SK-N-MC (cell line): ENCODE measurements at regions not wholly inside any gene's neighbourhood (a gene's known extent, or its start where the extent isn't known, plus 50 kb on each side); places are given as distances from the start of the nearest gene placed in this dataset.
A peak's percentile ranks its signal among the peaks of the same experiment; 100 is the strongest.

ENCODE experiments used
- DNase-seq: peaks from one replicate; pipeline ENCODE4 v3.0.0-alpha.2; 2011; ENCODE audit warnings: low read depth, low spot score
- H3K27ac ChIP-seq: fragments of 200-600 bp; sonication (generic); 2 replicates; pipeline ENCODE4 v1.5.1; 2016; ENCODE audit warnings: mixed run types
- H3K36me3 ChIP-seq: fragments of 200-600 bp; sonication (generic); 2 replicates; pipeline ENCODE4 v1.6.1; 2017; ENCODE audit warnings: antibody characterized with exemption, low read length, mixed read lengths; ENCODE audit not compliant: insufficient read depth
- H3K4me3 ChIP-seq: fragments of 200-600 bp; sonication (generic); 2 replicates; pipeline ENCODE4 v1.5.1; 2016
- H3K9ac ChIP-seq: fragments of 200-600 bp; sonication (generic); 2 replicates; pipeline ENCODE4 v1.8.0; 2017; ENCODE audit warnings: mixed run types, mixed read lengths; ENCODE audit not compliant: insufficient read length
- H3K9me3 ChIP-seq: fragments of 200-600 bp; sonication (generic); 2 replicates; pipeline ENCODE4 v1.6.1; 2017; ENCODE audit warnings: low read depth, mild to moderate bottlenecking, antibody characterized with exemption, low read length, moderate library complexity, mixed read lengths
- EZH2 ChIP-seq: fragments of 200-600 bp; sonication (generic); IDR thresholded peaks from one replicate; pipeline ENCODE4 v1.6.1; 2017; ENCODE audit warnings: antibody characterized with exemption
- FOXP2 ChIP-seq: optimal IDR thresholded peaks from 2 replicates; pipeline ENCODE3; 2011; ENCODE audit warnings: mild to moderate bottlenecking, moderate library complexity; ENCODE audit not compliant: insufficient read depth; ENCODE audit errors: extremely low read length, control extremely low read depth
- POLR2AphosphoS5 ChIP-seq: IDR thresholded peaks from 2 replicates; pipeline ENCODE4 v1.6.1; 2012; ENCODE audit warnings: mild to moderate bottlenecking, low read depth, low read length, borderline replicate concordance

DNA sequence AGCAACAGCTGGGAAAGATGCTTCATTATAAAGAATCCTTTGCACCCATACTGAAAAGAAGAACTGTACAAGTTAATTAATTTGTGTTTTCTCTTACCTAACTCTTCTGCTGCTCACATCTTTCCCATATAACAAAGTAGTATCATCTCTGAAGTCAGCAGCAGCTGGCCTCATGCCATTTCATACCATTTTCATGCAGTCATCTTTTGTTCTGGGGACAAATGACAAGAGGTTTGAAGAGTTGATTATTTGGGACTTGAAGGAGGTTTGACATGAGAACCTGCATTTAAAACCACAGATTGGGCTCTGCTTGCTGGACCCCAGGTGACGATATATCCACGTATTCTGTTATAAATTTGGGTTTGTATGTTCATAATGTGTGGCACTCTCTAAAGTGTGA lies 430.3 kb downstream of the SPRY1 start:
- Histone ChIP-seq H3K36me3 (no peaks in the 10 kb centered on the region), H3K9me3 (no peaks in the 10 kb centered on the region), H3K4me3 (no peak overlapping the region), H3K9ac (no peak overlapping the region), H3K27ac (no peak overlapping the region)
- DNase-seq = no peak
- no peak for TF ChIP-seq EZH2
- TF ChIP-seq FOXP2 = no peak
- TF ChIP-seq POLR2AphosphoS5 = no peak

DNA sequence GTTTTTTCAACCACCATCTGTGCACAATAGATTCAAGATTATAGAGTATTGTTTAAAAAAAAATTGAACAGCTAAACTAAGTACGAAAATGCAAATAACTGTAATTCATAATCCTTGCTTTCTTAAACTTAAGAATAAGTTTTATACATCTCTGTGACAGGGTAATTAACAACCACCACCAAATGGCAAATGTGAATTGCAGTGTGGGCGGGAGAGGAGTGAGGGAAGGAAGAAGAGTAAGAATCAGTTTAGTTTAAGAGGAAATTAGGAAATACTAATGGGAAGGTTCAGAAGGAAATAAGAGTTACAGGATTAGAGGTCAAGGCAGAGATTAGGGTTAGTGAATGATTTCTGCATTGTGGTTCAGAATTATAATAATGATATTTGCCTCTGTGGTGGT lies 430.9 kb downstream of the SPRY1 start:
- no peak for DNase-seq
- TF ChIP-seq POLR2AphosphoS5 (no peak), FOXP2 (no peak), EZH2 (no peak)
- Histone ChIP-seq H3K27ac (no peak overlapping the region), H3K9ac (no peak overlapping the region), H3K36me3 (no peaks in the 10 kb centered on the region), H3K9me3 (no peaks in the 10 kb centered on the region), H3K4me3 (no peak overlapping the region)

DNA sequence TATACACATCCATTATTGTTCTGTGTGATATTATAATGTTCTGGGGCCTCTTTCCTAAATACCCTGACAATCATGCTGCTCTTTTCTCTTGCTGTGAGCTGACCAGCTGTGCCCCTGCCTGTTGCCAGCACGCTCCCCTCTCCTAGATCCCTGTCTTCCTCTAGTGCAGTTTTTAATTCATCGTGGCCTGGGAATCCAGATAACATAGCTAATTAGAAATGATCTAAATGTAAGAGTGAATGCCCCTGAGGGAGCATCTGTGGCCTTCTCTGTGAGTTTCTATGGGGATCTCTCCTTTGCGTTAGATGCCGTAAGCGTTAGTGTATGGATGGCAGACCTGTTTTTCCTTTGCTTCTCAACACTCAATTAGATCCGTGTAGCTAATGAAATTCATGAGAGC lies 434.3 kb downstream of the SPRY1 start:
- H3K36me3 ChIP-seq = no peaks in the 10 kb centered on the region
- no peak for DNase-seq
- peaks cover 8% of the 10 kb centered on the region; the same call in 1 of the 2 replicates for H3K9me3 ChIP-seq
- no peak overlapping the region for H3K27ac ChIP-seq
- H3K9ac ChIP-seq = no peak overlapping the region
- TF ChIP-seq EZH2 (no peak), FOXP2 (no peak), POLR2AphosphoS5 (no peak)
- no peak overlapping the region for H3K4me3 ChIP-seq

GRCh38 chr4:123832173-123833026 lies 435.8 kb downstream of the SPRY1 start:
- Histone ChIP-seq H3K36me3 (no peaks in the 10 kb centered on the region), H3K9me3 (peaks cover 8% of the 10 kb centered on the region; the same call in 1 of the 2 replicates), H3K9ac (no peak overlapping the region), H3K4me3 (peak overlapping the region; percentile 6), H3K27ac (peak overlapping the region; percentile 79)
- TF ChIP-seq EZH2 = no peak
- TF ChIP-seq FOXP2 = no peak
- TF ChIP-seq POLR2AphosphoS5 = no peak
- no peak for DNase-seq

DNA sequence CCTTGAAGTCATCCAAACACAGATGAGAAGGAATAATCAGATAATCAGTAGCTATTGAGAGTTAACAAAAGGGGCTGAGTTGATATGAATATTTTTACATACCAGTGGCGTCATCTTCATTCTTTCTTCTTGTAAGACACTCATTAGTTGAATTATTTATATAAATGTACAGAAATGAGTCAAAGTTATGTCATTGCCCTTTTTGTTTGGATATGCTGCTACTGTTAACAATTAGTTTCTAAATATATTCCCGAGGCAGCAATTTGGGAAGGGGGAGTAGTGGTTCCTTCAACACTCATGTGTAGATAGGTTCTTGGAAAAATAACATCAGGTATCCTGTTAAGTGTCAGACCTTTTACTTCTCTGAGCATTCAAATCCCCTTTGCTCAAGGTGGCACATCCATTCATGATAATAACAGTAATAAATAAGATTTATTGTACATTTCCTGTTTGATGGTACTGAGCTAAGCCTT lies 436.6 kb downstream of the SPRY1 start:
- TF ChIP-seq POLR2AphosphoS5 (no peak), FOXP2 (no peak), EZH2 (no peak)
- Histone ChIP-seq H3K9me3 (peaks cover 8% of the 10 kb centered on the region; the same call in 1 of the 2 replicates), H3K9ac (no peak overlapping the region), H3K27ac (peak overlapping the region; percentile 79), H3K36me3 (no peaks in the 10 kb centered on the region), H3K4me3 (peak overlapping the region; percentile 6; the same call in 1 of the 2 replicates)
- DNase-seq = no peak

DNA sequence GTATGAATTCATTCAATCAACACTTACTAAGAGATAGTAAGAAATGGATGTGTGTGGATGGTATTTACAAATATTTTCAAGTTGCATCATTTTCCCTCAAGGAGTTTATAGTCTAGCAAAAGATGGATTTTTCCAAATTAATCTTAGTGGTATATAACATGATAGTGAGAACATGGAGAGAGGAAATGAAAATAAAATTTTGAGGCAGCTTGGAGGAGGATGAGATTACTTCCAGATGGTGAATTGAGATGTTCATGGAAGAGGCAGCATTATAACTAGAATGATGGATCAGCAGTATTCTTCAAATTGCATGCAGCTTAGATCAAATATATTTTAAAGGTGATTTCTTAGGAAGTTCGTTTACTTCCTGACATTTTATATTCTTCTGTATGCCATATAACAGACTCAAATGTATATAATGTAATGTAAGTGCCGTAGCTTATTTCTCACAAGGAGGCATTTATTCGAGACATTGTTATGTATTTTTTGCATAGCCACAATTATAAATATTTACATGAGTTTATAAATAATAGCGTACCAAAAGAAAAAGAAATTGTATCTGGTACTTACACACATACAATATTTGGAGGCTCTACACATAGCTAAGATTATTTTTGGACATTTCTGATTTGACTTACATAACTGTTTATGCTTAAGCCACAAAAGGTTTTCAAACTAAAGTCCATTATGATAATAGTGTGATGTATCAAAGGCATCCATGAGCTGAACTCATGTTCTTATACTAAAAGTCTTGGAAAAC lies 439.4 kb downstream of the SPRY1 start:
- Histone ChIP-seq H3K9ac (no peak overlapping the region), H3K9me3 (peaks cover 8% of the 10 kb centered on the region; the same call in 1 of the 2 replicates), H3K27ac (peak overlapping the region; percentile 55), H3K4me3 (no peak overlapping the region; the same call in 1 of the 2 replicates), H3K36me3 (no peaks in the 10 kb centered on the region)
- peak; percentile 79 for DNase-seq
- TF ChIP-seq FOXP2 (peak; percentile 33), EZH2 (no peak), POLR2AphosphoS5 (peak; percentile 46; the same call in 1 of the 2 replicates)

DNA sequence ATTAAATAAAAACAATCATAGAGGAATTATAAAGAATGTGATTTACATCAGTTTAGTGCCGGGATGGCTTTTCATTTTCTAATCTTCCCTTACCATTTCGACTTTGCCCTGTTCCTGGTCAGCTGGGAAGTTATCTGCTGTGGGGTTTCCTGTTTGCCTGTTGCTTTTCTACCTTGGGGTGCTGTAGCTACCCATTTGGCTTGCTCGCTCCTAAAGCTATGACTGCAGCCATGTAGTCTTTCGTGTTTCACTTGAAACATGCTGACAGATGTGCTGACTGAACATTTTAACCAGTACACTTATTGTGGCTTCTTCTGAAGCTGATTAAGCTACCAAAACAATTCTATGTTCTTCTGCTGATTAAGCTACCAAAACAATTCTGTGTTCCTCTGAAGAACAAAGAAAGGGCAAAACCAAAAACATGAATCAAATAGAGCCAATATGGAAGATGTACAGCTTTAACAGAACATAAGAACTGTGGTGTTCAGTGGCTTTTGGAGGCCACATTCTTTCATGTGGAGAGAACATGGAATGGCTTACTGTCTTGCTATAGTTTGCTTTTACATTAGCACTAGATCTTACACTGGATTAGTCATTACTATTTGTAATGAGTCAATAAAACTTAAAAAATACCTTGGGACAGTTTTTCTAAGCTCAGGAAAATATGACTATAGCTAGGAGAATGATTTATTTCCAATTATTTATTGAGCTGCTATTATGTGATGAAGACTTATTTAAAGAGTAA lies 440.4 kb downstream of the SPRY1 start:
- Histone ChIP-seq H3K9me3 (peaks cover 8% of the 10 kb centered on the region; the same call in 1 of the 2 replicates), H3K36me3 (no peaks in the 10 kb centered on the region), H3K4me3 (peak overlapping the region; percentile 28), H3K9ac (no peak overlapping the region), H3K27ac (peak overlapping the region; percentile 55)
- TF ChIP-seq POLR2AphosphoS5 = no peak
- TF ChIP-seq FOXP2 = no peak
- TF ChIP-seq EZH2 = no peak
- DNase-seq = no peak
